T follicular helper cell (primary cell): ENCODE measurements at regions not wholly inside any gene's neighbourhood (a gene's known extent, or its start where the extent isn't known, plus 50 kb on each side); places are given as distances from the start of the nearest gene placed in this dataset.
"Not testable (repeated sequence)": the region's sequence is repeated elsewhere in the genome, so short reads cannot be mapped to it uniquely, and the experiment has no call there.

ENCODE experiments used
- DNase-seq: peaks from one replicate; pipeline ENCODE4 v3.0.0-alpha.2; 2020; ENCODE audit warnings: low read depth

GRCh38 chr20:22818636-22819035, 216.5 kb upstream of the SSTR4 start:
- no peak for DNase-seq

- no peak for DNase-seq
Observed at GRCh38 chr20:22819112-22819511, 216.0 kb upstream of the SSTR4 start.

- no peak for DNase-seq
Observed at GRCh38 chr20:22819784-22820183, 215.3 kb upstream of the SSTR4 start.

- DNase-seq: no peak
Observed at GRCh38 chr20:22821081-22821727, 213.9 kb upstream of the SSTR4 start.

- DNase-seq: no peak
Observed at GRCh38 chr20:22821796-22822195, 213.3 kb upstream of the SSTR4 start.

GRCh38 chr20:22823119-22823518, 212.0 kb upstream of the SSTR4 start:
- no peak for DNase-seq

- no peak for DNase-seq
Observed at GRCh38 chr20:22824077-22824476, 211.0 kb upstream of the SSTR4 start.

GRCh38 chr20:22825076-22825475, 210.0 kb upstream of the SSTR4 start:
- no peak for DNase-seq

GRCh38 chr20:22825546-22825945, 209.6 kb upstream of the SSTR4 start:
- no peak for DNase-seq

- no peak for DNase-seq
Observed at GRCh38 chr20:22826306-22827230, 208.5 kb upstream of the SSTR4 start.

- no peak for DNase-seq
Observed at GRCh38 chr20:22827916-22828315, 207.2 kb upstream of the SSTR4 start.

GRCh38 chr20:22829356-22829755, 205.8 kb upstream of the SSTR4 start:
- no peak for DNase-seq

- DNase-seq: no peak
Observed at GRCh38 chr20:22830138-22830537, 205.0 kb upstream of the SSTR4 start.

GRCh38 chr20:22830715-22831114, 204.4 kb upstream of the SSTR4 start:
- DNase-seq: not testable (repeated sequence)

GRCh38 chr20:22833851-22834250, 201.3 kb upstream of the SSTR4 start:
- DNase-seq: no peak

- DNase-seq: no peak
Observed at GRCh38 chr20:22834651-22835256, 200.4 kb upstream of the SSTR4 start.

- DNase-seq: no peak
Observed at GRCh38 chr20:22836211-22836610, 198.9 kb upstream of the SSTR4 start.

- no peak for DNase-seq
Observed at GRCh38 chr20:22836877-22837276, 198.2 kb upstream of the SSTR4 start.

GRCh38 chr20:22838001-22838400, 197.1 kb upstream of the SSTR4 start:
- DNase-seq: no peak

- no peak for DNase-seq
Observed at GRCh38 chr20:22841846-22842245, 193.3 kb upstream of the SSTR4 start.

- no peak for DNase-seq
Observed at GRCh38 chr20:22842793-22843192, 192.3 kb upstream of the SSTR4 start.

- DNase-seq: no peak
Observed at GRCh38 chr20:22844959-22845358, 190.2 kb upstream of the SSTR4 start.

GRCh38 chr20:22846863-22847262, 188.2 kb upstream of the SSTR4 start:
- DNase-seq: no peak
